GM12874 (cell line): ENCODE measurements at regions not wholly inside any gene's neighbourhood (a gene's known extent, or its start where the extent isn't known, plus 50 kb on each side); places are given as distances from the start of the nearest gene placed in this dataset.

Experiments
- CTCF ChIP-seq: IDR thresholded peaks from 2 replicates; pipeline ENCODE4 v1.5.1; 2011; ENCODE audit warnings: low read depth, mild to moderate bottlenecking, control low read depth, low read length, moderate library complexity; ENCODE audit not compliant: insufficient read depth

- no peak for TF ChIP-seq CTCF
Observed at GRCh38 chr2:14255135-14255820, 377.2 kb upstream of the LRATD1 start.

GRCh38 chr2:14256890-14257289 is 375.6 kb upstream of the LRATD1 start:
- no peak for TF ChIP-seq CTCF

DNA sequence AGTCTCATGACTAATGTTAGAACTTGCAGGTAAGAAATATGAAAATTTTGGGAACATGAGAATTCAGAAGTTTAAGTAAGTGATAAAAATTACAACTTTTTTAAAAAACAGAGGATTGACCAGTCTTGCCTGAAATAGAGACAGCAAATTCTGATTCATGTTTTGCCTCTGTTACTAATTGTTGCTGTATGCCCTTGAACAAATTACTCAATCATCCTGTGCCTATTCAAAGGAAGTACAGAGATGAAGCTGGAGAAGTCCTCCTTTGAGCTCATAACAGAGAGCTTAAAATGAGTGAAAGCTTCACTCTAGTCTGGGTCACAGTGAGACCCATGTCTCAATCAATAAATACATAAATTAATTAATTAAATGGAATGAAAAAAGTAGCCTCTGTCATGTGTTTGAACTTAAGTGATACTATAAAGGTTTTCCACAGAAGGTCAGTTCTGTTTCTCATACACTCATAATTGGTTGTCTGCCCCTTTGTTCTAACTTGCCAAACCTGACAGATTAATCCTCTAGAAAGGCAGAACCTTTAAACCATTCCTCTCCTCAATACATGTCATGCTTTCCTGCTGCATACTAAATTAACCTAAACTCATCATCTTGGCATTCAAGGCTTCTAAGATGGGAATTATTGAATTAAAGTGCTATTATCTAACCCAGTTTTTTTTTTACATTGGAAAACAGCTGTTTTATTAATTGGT is 374.6 kb upstream of the LRATD1 start:
- no peak for TF ChIP-seq CTCF

DNA sequence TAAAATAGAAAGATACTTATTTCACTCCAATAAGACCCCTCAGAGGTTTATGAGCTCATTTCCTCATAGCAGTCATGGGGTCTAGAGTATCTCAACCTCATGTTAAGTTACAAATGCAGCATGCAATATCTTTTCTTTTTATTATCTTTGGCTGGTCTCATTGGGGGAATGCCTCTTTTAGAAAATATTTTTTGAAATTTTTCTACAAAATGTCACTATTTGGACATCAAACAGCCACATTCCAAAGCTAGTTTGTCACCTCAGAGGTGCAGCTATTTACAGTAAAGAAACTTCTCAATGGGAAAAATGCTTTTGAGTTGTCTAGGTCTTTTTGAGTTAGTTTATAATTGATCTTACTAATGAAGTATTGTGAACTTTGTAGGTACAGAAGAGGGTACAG is 370.7 kb upstream of the LRATD1 start:
- no peak for TF ChIP-seq CTCF

- no peak for TF ChIP-seq CTCF
Observed at GRCh38 chr2:14263053-14263452, 369.5 kb upstream of the LRATD1 start.

GRCh38 chr2:14270036-14270582 is 362.4 kb upstream of the LRATD1 start:
- TF ChIP-seq CTCF: no peak

GRCh38 chr2:14272396-14273075 is 360.0 kb upstream of the LRATD1 start:
- no peak for TF ChIP-seq CTCF
